NCI-H2171 treated with DMSO at 0.1 percent for 48 hours (cell line): ENCODE measurements at regions not wholly inside any gene's neighbourhood (a gene's known extent, or its start where the extent isn't known, plus 50 kb on each side); places are given as distances from the start of the nearest gene placed in this dataset.
"Not testable (repeated sequence)": the region's sequence is repeated elsewhere in the genome, so short reads cannot be mapped to it uniquely, and the experiment has no call there.

Experiments
- DNase-seq: peaks from one replicate; lab custom pipeline; 2025; lab: John Stamatoyannopoulos, UW

GRCh38 chr2:242029422-242030225 lies 160.1 kb downstream of the RTP5 start:
- no peak for DNase-seq

DNA sequence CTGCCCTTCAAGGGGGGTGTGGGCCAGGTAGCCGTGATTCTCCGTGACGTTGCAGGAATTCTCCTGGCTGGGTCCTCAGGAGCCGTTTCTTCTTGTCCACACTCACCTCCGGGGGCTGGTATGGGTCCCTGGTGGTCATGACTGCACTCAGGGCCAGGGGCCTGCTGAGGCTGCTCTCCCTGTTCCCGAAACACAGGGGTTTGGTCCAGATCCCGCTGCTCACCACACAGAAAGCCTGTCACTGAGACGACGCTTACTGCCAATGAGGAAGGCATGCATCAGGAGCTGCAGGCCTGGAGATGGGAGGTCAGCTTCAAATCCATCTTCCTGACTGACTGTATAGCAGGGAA lies 160.7 kb downstream of the RTP5 start:
- no peak for DNase-seq

- no peak for DNase-seq
These were observed 161.3 kb downstream of the RTP5 start for GRCh38 chr2:242030858-242031257.

- DNase-seq, result no peak
These were observed 162.0 kb downstream of the RTP5 start for GRCh38 chr2:242031481-242032019.

GRCh38 chr2:242032780-242033656 lies 163.5 kb downstream of the RTP5 start:
- no peak for DNase-seq

DNA sequence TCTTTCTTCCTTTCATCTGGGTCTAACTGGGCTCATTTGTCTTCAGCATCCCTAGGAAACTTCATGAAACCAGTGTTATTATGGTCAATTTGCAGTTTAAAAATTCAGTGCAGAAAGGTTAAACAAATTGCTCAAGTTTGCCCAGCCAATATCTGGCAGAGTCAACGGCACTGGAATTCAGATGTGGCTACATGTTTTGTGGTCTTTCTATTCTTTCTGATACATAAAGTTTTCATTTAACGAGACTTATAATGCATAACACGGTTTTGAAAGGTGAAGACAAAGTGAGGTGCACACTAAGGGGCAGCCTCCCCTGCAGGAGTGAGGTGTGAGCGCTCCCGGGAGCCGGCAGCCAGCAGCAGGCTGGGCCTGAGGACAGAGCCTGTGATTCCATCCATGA lies 164.6 kb downstream of the RTP5 start:
- no peak for DNase-seq

DNA sequence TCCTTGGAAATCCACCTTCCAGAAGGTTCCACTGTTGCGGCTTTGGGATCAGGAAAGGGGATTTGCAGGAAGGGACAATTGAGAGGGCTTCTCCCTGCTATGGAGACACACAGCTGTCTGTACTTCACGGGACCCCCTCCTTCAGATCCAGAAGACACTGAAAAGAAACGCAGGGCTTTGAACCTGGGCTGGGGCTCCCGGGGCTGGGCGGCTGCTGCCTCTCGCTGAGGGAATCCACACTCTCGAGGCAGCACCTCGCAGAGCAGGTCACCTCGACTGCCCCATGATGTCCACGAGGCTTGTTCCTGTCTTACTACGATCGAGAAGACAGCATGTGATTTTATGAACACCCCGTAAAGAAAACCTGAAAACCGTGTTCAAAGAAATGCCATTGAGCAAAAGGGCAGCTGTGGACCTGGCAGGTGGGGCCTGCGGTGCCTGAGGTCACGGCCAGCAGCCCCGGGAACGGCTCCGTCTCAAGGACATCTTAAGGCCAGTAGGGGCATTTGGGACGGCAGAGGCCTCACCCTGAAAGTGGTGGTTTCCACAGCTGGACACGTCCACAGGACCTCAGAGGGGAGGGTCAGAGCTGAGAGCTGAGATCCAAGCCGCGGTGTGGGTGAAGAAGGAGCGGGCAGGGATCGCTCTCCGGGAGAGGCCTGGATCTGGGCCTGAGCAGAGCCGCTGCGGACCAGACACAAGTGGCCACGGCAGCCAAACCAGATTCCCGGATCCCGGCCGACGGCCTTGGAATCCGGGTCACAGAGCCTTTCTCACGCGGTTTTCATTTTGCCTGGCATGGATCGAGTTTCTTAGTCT lies 165.7 kb downstream of the RTP5 start:
- DNase-seq, result no peak

- no peak for DNase-seq
These were observed 166.5 kb downstream of the RTP5 start for GRCh38 chr2:242035858-242036652.

DNA sequence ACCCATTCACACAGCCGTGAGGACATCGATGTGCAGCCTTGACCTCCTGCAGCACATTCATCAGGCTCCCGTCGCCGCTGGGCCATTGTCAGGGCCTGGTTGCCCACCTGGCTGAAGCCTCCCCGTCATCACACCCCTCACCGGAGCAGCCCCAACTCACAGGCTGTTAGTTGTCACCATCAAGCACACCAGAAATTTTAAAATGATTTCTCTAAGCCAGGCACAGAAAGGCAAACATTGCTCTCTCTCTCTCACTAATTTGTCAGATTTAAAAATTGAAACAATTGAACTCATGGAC lies 167.1 kb downstream of the RTP5 start:
- no peak for DNase-seq

- DNase-seq, result no peak
These were observed 168.8 kb downstream of the RTP5 start for GRCh38 chr2:242038166-242038927.

DNA sequence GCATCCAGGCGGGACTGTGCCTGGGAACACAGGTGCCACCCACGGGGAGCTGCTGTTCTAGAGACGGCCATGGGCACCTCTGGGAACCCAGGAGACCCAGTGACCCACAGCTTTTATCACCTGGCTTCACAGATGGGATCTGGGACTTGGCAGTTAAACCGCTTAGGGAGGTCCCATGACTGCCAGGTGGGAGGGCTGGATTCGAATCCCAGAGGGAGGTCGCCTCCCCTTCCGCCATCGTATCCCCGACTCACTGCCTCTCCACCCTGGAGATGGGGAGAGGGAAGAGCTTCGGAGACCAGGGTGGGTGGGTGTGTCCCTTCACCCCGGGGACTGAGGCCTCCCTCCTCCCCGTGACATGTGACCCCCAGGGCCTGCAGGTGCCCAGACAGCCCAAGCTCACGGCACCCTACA lies 169.4 kb downstream of the RTP5 start:
- DNase-seq, result no peak

DNA sequence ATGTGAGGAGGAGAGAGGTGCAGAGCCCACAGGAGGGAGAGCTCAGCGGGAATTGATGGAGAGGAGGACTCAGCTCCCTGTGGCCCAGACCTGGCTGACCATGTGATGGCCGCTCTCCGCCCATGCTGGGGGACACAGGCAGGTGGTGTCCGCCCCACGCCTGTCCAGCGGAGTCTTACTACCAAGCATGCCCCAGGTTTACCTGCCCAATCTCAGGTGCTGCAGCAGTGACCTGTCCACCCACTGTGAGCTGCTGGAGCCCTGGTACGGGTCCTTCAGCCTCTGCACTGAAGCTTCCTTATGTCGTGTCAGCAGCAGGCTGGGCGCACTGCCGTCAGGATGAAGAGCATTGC lies 170.8 kb downstream of the RTP5 start:
- DNase-seq, result no peak

DNA sequence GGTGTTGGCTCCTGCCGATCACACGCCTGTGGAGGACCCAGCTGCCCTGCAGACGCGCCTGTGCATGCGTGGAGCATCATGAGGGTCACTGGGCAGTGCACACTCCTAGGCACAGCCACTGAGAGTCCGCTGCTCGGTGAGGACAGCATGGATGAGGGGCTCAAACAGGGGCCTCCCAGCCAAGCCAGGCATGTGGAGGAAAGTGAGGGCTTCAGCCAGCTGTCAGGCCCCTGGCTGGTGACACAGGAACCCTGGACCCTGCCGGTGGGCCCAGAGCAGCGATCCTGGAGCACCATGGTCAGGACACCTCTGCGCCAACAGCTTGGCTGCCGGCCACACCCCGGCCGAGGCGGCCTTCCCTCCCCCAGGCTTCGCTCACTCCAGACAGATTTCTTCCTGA lies 171.2 kb downstream of the RTP5 start:
- DNase-seq, result no peak

DNA sequence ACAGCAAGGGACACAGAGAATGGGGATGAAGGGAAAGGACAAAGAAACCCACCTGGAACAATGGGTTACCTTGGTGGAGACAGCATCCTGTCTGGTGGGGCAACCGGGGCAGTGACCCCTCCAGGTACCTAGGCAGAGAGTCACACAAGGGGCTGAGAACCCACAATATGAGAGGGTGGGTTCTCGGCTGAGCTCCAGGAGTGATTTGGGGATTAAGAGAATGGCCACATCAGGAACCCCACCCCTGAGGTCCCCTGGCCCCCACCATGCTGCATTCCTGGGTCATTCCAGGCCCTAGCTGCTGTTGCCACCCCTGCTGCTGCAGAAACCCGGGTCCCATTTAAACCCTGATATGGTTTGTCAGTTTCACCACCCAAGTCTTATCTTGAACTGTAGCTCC lies 172.3 kb downstream of the RTP5 start:
- no peak for DNase-seq

- no peak for DNase-seq
These were observed 174.2 kb downstream of the RTP5 start for GRCh38 chr2:242043538-242044312.

DNA sequence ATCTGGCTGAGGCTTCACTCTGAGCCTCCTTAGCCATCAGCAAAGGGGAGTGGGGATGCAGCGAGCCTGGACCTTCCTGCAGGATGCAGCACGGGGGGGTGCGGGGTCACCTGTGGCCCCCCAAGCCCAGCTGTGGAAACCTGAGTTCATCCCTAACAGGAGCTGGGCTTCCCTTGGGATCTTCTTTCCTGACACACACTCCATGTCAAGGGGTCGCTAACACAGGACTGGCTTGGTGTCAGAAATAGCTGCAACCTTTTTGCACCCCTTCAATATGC lies 174.7 kb downstream of the RTP5 start:
- DNase-seq, result no peak

DNA sequence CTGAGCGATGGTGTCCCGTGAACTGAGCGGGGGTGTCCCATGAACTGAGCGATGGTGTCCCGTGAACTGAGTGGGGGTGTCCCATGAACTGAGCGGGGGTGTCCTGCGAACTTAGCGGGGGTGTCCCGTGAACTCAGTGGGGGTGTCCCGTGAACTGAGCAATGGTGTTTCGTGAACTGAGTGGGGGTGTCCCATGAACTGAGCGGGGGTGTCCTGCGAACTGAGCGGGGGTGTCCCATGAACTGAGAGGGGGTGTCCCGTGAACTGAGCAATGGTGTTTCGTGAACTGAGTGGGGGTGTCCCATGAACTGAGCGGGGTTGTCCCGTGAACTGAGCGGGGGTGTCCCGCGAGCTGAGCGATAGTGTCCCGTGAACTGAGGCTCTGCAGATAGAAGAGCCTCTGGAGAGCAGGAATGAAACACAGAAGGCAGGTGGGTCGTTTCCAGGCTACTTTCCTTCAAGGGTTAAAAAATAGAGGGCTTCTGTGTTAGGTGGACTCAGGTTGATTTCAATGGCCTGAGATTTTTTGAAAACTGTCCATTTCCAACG lies 176.1 kb downstream of the RTP5 start:
- DNase-seq, result not testable (repeated sequence)

DNA sequence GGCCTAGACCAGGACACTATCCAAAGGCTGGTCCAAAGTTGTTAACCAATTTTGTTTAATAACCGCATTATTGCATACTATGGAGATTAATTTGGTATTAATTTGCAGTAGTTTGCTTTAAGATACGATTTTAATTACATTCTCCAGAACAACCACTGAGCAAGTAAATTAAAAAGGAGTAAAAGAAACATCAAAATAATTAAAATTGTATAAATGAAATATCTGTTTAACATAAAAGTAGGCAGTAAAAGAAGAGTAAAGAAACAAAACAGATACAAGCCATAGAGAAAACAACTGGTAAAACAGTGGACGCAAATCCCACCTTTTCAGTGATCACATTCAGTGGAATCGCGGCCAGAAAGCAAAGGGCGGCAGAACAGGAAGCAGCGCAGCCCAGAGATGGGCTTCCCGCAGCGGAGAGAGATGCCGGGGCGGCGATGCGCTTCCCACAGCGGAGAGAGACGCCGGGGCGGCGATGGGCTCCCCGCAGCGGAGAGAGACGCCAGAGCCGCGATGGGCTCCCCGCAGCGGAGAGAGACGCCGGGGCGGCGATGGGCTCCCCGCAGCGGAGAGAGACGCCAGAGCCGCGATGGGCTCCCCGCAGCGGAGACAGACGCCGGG lies 176.8 kb downstream of the RTP5 start:
- no peak for DNase-seq

- no peak for DNase-seq
These were observed 178.4 kb downstream of the RTP5 start for GRCh38 chr2:242047963-242048362.

DNA sequence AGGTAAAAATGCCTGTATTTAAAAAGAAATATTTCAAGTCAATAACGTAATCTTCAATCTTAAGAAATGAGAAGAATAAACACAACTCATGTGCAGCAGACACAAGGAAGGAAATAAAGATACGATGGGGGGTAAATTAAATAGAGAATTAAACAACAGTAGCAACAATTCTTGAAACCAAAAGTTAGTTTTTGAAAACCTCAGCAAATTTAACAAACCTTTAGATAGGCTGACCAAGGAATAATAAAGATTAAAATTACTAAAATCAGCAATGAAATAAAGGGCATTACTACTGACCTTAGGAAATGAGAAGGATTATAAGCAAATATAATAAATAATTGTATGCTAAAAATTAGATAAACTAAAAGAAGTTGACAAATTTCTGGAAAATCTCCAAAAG lies 178.9 kb downstream of the RTP5 start:
- no peak for DNase-seq
